Sigmoid colon (tissue), 6 donors: ENCODE measurements at regions not wholly inside any gene's neighbourhood (a gene's known extent, or its start where the extent isn't known, plus 50 kb on each side); places are given as distances from the start of the nearest gene placed in this dataset.

Experiments
- DNase-seq: peaks from one replicate; pipeline ENCODE4 v3.0.0-alpha.2; 2019
- H3K27ac ChIP-seq, 4 donors: fragments of 200-600 bp; sonication (generic); one replicate each; pipeline ENCODE4 v1.5.1; 2016 to 2019; ENCODE audit warnings: mild to moderate bottlenecking in 1 of 4
- H3K27me3 ChIP-seq, 3 donors: fragments of 200-600 bp; sonication (generic); one replicate each; pipeline ENCODE4 v1.5.1; 2019; ENCODE audit warnings: mild to moderate bottlenecking in 1 of 3
- H3K36me3 ChIP-seq, 4 donors: fragments of 200-600 bp; sonication (generic); one replicate each; pipeline ENCODE4 v1.5.1; 2016 to 2019
- H3K4me1 ChIP-seq, 4 donors: fragments of 200-600 bp; sonication (generic); one replicate each; pipeline ENCODE4 v1.5.1; 2017 to 2019
- H3K4me3 ChIP-seq, 4 donors: fragments of 200-600 bp; sonication (generic); one replicate each; pipeline ENCODE4 v1.5.1; 2017 to 2019; ENCODE audit warnings: mild to moderate bottlenecking in 2 of 4, moderate library complexity in 1 of 4
- H3K9me3 ChIP-seq, 4 donors: fragments of 200-600 bp in 3 of 4; sonication (generic) in 3 of 4; one replicate each; pipeline versions ENCODE4 v1.5.1 to v1.6.1; 2013 to 2019
- CTCF ChIP-seq, 4 experiments: fragments of 450-650 bp in 3 of 4; fragments of 200-600 bp in 1 of 4; IDR thresholded peaks; one replicate each; pipeline ENCODE4 v1.5.1; 2016 to 2019; ENCODE audit warnings: antibody characterized with exemption in 4 of 4, mild to moderate bottlenecking in 3 of 4, moderate library complexity in 2 of 4
- EP300 ChIP-seq, 4 donors: sonication (generic); formaldehyde crosslinking; IDR thresholded peaks; one replicate each; pipeline ENCODE4 v1.6.1; 2017; ENCODE audit warnings: antibody characterized with exemption in 4 of 4
- POLR2A ChIP-seq, 2 donors: fragments of 450-650 bp; IDR thresholded peaks; one replicate each; pipeline ENCODE4 v1.6.1; 2016; ENCODE audit warnings: antibody characterized with exemption in 2 of 2, mild to moderate bottlenecking in 2 of 2, moderate library complexity in 2 of 2
- POLR2AphosphoS5 ChIP-seq, 4 donors: sonication (generic); formaldehyde crosslinking; IDR thresholded peaks; one replicate each; pipeline ENCODE4 v1.6.1; 2017; ENCODE audit warnings: antibody characterized with exemption in 4 of 4
- WGBS, 2 donors: extraction: QIAGEN DNeasy Blood & Tissue Kit; methylation state at CpG; one replicate each; pipeline ENCODE4 v1.1.7; 2013; 5-methylcytosine and 5-hydroxymethylcytosine counted together
- intact Hi-C: fragments of 100-400 bp; cut with DNase I; formaldehyde crosslinking; loops from one replicate; pipeline ENCODE4 v1.15.1; 2023
- donor health status: healthy with polysubstance abuse.
- donor health status: healthy.

- WGBS, 2 donors = 15 to 60% methylated on average over 1 of the region's 1 CpG
- intact Hi-C loops = no loop called here
- TF ChIP-seq CTCF (IDR thresholded peaks at IDR 0.05) = no peak
- no peak for TF ChIP-seq POLR2A (IDR thresholded peaks at IDR 0.05)
- no peak for TF ChIP-seq POLR2AphosphoS5 (IDR thresholded peaks at IDR 0.05)
- TF ChIP-seq EP300 (IDR thresholded peaks at IDR 0.05) = no peak
- Histone ChIP-seq H3K9me3 (no peaks in the 10 kb centered on the region), H3K27me3 (no peaks in the 10 kb centered on the region), H3K36me3 (no peaks in the 10 kb centered on the region), H3K4me3 (no peak overlapping the region), H3K27ac (no peak overlapping the region), H3K4me1 (no peaks in the 10 kb centered on the region)
- no peak for DNase-seq
Observed at GRCh38 chr20:60142587-60142986, 184.4 kb downstream of the CDH26 start.

GRCh38 chr20:60143261-60143842 is 185.1 kb downstream of the CDH26 start:
- no peaks in the 10 kb centered on the region for H3K4me1 ChIP-seq

GRCh38 chr20:60144404-60144803 is 186.2 kb downstream of the CDH26 start:
- Histone ChIP-seq H3K36me3 (no peaks in the 10 kb centered on the region), H3K9me3 (no peaks in the 10 kb centered on the region), H3K4me3 (no peak overlapping the region), H3K27me3 (no peaks in the 10 kb centered on the region), H3K4me1 (no peaks in the 10 kb centered on the region), H3K27ac (no peak overlapping the region)
- 93 to 96% methylated on average over 3 of the region's 3 CpGs for WGBS, 2 donors
- TF ChIP-seq POLR2AphosphoS5 (IDR thresholded peaks at IDR 0.05) = no peak
- no peak for TF ChIP-seq CTCF (IDR thresholded peaks at IDR 0.05)
- TF ChIP-seq EP300 (IDR thresholded peaks at IDR 0.05) = no peak
- no peak for TF ChIP-seq POLR2A (IDR thresholded peaks at IDR 0.05)
- intact Hi-C loops = no loop called here
- no peak for DNase-seq

More at GRCh38 chr20:60143261-60143842, 185.1 kb downstream of the CDH26 start:
- no peaks in the 10 kb centered on the region for H3K9me3 ChIP-seq
- TF ChIP-seq EP300 (IDR thresholded peaks at IDR 0.05) (no peak), CTCF (IDR thresholded peaks at IDR 0.05) (no peak), POLR2A (IDR thresholded peaks at IDR 0.05) (no peak), POLR2AphosphoS5 (IDR thresholded peaks at IDR 0.05) (no peak)
- no peak overlapping the region for H3K27ac ChIP-seq
- no peaks in the 10 kb centered on the region for H3K27me3 ChIP-seq
- 48 to 55% methylated on average over 3 of the region's 3 CpGs for WGBS, 2 donors
- H3K4me3 ChIP-seq = no peak overlapping the region
- intact Hi-C loops = no loop called here
- no peaks in the 10 kb centered on the region for H3K36me3 ChIP-seq
- no peak for DNase-seq

GRCh38 chr20:60144974-60145527 is 186.8 kb downstream of the CDH26 start:
- Histone ChIP-seq H3K27me3 (no peaks in the 10 kb centered on the region), H3K9me3 (no peaks in the 10 kb centered on the region), H3K4me3 (no peak overlapping the region), H3K4me1 (no peaks in the 10 kb centered on the region), H3K36me3 (no peaks in the 10 kb centered on the region), H3K27ac (no peak overlapping the region)
- intact Hi-C loops = no loop called here
- WGBS, 2 donors = 52 to 57% methylated on average over 5 of the region's 5 CpGs
- TF ChIP-seq POLR2AphosphoS5 (IDR thresholded peaks at IDR 0.05) (no peak), CTCF (IDR thresholded peaks at IDR 0.05) (no peak), EP300 (IDR thresholded peaks at IDR 0.05) (no peak), POLR2A (IDR thresholded peaks at IDR 0.05) (no peak)
- no peak for DNase-seq

GRCh38 chr20:60147004-60147403 is 188.8 kb downstream of the CDH26 start:
- H3K27me3 ChIP-seq = no peaks in the 10 kb centered on the region
- H3K9me3 ChIP-seq = no peaks in the 10 kb centered on the region
- DNase-seq = no peak
- 80 to 90% methylated on average over 2 of the region's 2 CpGs for WGBS, 2 donors
- TF ChIP-seq EP300 (IDR thresholded peaks at IDR 0.05) (no peak), POLR2A (IDR thresholded peaks at IDR 0.05) (no peak), POLR2AphosphoS5 (IDR thresholded peaks at IDR 0.05) (no peak), CTCF (IDR thresholded peaks at IDR 0.05) (no peak)
- H3K4me3 ChIP-seq = no peak overlapping the region
- no peak overlapping the region for H3K27ac ChIP-seq
- intact Hi-C loops = no loop called here
- H3K4me1 ChIP-seq = no peaks in the 10 kb centered on the region
- no peaks in the 10 kb centered on the region for H3K36me3 ChIP-seq
